ENCODE measurements at regions not wholly inside any gene's neighbourhood (a gene's known extent, or its start where the extent isn't known, plus 50 kb on each side); places are given as distances from the start of the nearest gene placed in this dataset.
"Not testable (repeated sequence)": the region's sequence is repeated elsewhere in the genome, so short reads cannot be mapped to it uniquely, and the experiment has no call there.

DNA sequence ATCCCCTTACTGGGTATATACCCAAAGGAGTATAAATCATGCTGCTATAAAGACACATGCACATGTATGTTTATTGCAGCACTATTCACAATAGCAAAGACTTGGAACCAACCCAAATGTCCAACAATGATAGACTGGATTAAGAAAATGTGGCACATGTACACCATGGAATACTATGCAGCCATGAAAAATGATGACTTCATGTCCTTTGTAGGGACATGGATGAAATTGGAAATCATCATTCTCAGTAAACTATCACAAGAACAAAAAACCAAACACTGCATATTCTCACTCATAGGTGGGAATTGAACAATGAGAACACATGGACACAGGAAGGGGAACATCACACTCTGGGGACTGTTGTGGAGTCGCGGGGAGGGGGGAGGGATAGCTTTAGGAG lies 161.7 kb upstream of the PHACTR1 start:
- DNase-seq: not testable (repeated sequence)

DNA sequence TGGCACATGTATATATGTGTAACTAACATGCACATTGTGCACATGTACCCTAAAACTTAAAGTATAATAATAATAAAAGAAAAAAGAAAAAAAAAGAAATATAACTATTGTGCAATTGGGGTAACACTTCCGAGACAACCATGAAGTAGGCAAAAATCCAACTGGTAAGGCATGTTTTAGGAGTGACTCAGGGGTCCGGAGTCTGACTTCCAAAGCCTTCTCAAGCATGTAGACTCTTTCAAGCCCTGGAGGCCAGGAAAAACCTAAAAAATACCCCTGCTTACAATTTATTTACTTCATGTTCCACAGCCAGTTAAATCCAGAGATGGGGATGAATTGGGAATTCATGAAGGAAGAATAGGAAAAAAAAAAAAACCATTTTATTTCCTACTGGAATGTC lies 161.3 kb upstream of the PHACTR1 start:
- no peak for DNase-seq

DNA sequence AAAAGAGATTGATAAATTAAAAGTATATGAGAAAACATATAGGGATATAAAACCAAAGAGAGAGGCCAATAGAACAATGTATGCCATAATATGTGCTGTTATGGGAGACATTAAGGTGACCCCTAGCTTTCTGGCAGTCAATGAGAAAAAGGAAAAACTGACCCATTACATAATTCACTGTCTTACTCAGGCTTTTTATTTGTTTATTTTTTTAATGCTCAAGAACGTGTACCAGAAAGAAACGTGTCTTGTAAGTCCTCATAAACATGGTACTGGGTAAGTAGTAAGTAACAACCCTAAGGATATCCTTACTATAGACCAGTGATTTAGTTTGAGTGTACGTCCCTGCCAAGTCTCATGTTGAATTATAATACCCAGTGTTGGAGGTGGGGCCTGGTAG lies 160.8 kb upstream of the PHACTR1 start:
- no peak for DNase-seq

DNA sequence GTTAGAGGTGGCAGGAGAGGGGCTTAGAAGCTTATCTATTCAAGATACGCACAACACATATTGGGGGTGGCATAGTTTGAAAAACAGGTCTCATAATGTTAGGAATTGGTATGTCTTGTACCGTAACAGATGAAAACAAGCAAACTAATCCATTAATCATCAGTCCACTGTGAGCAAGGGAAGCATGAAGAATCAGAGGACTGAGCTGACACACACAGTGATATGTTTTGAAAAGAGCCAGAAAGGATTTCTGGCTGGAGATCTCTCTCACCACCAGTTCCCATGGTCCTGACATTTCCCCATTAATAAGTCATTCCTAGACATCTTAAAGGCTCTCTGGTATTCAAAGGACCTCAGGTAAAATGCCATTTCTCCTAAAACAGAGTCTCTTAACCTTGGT lies 158.8 kb upstream of the PHACTR1 start:
- DNase-seq: no peak

DNA sequence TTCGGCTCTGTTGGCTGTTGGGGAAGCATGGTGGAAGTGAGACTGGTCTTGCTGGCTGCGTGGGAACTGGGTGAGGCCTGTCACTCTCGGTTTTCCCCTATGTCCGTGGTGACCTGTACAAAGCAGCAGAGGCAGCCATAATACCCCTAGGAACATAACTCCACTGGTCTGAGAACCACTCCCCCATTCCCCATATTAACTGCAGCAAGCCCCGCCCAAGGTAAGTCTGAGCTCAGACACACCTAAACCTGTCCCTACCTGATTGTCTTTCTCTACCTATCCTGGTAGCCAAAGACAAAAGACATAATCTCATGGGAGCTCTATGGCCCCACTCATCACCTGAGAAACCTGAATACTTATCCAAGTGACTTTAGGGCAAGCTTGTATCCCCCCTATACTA lies 156.3 kb upstream of the PHACTR1 start:
- no peak for DNase-seq

DNA sequence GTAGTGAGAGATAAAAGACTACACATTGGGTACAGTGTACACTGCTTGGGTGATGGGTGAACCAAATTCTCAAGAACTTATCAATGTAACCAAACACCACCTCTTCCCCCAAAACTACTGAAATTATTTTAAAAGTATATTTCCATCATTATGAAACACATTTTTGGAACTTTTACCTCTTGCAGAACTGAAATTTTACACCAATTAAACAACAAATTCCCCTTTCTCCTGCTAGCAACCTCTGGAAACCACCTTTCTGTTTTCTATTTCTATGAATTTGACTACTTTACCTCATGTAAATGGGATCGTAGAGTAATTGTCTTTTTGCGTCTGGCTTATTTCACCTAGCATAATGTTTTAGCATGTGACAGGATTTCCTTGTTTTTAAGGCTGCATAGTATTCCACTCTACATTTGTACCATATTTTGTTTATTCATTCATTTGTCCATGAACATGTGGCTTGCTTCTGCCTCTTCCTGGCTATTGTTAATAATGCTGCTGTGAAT lies 149.9 kb upstream of the PHACTR1 start:
- DNase-seq: no peak

DNA sequence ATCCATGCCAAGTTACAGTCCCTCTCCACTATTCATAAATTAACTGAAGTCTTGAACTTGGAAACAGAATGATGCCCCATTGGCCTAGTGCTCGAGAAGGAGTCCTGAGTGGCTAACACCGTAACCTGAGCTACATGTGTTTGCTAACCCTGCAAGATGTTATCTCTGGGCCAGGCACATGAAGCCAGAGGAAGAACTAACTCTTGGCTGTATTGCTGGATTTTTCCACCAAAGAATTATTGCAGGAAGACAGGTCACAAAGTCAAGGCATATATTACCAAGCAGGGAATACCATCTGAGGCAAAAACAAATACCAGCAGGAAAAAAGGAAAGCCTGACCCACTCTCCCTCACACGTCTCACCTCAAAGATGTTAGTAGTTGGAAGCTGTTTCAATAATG lies 148.9 kb upstream of the PHACTR1 start:
- DNase-seq: no peak

DNA sequence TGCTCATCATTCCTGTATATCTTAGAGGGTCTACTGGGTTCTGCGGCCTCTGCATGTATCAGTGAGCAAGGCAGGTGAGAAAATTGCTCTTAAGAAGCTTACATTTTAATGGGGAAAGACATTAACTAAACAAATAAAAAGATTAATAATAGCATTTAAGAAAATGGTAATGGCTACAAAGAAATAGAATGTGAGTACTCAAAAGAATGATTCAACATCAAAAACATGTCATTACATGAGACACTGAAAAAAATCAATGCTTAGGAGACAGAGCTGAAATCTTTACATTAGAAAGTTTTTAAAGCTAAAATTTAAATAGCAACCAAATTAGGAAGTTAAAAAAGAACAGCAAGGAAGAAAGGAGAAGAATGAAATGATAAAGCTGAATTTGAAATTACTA lies 146.9 kb upstream of the PHACTR1 start:
- no peak for DNase-seq

DNA sequence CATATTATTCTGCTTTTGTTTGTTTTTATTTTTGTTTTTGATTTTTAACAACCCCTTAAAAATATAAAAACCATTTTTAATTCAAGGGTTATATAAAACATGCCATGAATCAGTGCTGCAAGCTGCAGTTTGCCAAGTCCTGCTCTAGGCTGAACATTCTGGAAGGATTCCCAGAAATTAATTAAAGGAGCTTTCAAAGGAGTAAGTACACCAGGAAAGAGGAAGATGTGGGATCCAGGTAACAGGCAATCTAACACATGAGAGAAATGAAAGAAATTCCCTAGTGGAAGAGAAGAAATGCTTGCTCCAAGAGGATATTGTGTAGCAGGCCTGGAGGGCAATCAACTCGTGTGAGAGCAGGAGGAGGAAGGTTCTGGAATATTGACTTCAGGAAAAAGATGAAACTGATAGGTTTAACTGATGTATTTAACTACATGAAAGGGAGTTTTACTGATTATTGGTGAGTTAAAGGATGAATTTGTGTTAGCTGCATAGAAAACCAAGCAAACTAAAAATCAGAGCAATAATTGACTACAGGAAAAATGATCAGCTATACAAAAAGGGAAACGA lies 146.0 kb upstream of the PHACTR1 start:
- DNase-seq: no peak

DNA sequence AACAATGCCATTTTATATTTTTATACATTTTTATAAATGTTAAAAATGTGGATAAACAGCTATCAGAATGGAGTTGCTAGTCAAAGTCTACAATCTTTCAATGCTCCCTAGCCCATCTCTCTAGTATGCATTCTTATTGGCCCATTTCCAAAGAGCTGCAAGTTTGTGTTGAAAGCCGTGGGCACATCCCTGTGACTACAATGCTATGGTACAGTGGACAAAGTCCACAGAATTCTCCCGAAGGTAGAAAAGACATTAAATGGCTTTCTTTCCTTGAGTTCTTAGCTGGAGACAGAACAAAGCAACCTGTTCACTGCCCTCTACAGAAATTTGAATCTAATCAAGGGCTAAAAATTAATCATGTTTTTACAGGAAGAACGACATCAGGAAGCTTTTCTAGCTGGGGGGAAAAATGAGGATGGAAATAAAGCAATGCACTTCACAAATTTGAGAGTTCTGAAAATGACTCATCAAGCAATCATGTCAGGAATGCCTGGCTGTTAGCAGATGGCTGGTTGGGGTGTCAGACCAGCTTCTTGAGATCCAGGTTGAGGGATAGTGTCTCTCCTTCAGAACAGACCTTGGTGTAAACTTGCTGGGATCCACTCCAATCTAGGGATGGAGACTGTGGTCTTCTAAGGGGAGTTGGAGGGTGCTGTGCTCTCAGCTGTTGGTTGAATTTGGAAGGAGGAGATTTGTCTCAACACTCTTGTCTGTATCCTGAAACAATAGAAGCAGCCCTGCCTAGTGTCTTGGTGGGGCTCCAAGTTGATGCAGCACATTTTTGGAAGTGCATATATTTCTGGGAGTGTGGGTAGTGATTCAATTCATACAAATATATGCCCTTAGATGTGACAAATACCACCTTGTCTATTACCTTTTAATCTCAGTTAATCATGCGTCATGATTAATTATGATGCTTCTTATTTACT lies 143.4 kb upstream of the PHACTR1 start:
- DNase-seq: no peak

DNA sequence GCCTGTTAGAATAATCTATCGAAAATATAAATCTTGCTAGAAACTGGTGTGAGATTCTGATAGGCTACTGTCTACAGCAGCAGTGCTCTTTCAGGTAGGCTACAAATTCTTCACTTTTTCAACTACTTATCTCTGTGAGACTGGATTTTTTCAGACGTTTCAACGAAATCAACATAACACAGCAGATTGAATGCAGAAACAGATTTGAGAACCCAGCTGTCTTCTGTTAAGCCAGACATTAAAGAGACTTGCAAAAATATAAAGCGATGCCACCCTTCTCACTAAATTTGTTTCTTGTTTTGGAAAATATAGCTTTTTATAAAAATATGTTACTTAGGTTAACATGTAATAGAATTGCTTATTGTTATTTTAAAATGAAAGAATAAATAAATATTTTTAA lies 140.6 kb upstream of the PHACTR1 start:
- DNase-seq: no peak

DNA sequence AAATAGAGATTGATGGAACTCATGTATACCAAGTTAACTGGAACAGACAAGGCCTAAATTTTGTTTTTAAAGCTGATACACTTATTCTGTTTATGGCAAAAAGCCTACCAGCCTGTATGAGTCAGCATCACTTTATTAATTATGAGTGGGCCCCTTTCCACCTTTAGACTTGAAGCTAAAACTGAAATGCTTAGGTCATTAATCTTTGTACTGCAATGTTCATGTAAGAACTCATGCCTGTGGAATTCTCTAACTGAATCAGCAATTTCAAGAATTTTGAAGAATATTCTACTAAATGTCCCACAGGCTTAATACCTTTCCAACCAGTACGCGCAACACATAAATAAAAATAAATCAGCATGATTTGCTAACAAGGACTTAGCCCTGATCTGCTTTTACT lies 140.2 kb upstream of the PHACTR1 start:
- DNase-seq: no peak

DNA sequence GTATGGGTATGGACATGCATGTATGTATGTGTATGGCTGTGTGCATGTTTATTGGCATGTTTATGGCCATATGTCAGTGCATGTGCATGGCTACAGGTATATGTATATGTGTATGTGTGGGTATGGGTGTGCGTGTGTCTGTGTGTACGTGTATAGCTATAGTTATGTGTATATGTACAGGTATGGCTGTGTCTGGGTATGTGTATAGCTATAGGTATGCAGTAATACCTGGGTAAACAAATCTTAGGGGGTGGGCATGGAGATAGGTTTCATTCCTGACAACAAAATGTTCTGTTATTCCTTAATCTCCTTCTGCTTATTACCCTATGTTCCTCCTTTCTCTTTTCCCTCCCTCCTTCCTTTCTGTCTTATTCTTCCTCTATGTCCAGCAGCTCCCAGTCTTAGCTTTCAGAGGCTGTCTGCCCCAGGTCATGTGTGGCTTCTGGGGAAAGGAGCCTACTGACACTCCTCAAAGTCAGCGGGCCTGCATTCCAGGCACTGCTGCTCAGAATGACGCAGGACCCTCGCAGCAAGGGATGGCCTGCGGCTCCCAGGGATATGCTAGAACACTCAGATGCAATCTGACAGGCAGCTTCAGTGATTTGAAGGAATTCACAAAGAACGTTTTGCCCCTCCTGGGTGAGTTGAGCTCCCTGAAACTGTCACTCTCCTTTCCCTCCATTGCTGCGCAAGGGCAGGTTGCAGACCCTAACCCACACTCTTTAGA lies 139.3 kb upstream of the PHACTR1 start:
- DNase-seq: no peak

DNA sequence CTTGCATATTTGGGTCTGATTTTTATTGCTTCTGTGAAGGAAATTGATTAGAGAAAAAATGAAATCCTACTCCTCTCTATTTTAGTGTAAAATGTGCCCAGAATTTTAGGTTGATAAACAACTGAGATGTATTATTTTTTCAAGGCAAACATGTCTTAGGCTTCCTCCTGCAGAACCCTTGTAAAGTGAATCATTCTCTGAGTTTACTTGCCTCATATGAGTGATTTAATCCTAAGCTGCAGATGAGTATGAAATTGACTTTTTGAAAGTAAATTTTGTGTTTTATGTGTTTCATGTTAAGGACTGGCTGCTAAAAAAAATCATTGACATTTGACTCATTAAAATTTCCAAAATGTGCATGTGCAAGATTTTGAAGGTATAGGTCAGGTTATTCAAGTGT lies 138.5 kb upstream of the PHACTR1 start:
- no peak for DNase-seq

DNA sequence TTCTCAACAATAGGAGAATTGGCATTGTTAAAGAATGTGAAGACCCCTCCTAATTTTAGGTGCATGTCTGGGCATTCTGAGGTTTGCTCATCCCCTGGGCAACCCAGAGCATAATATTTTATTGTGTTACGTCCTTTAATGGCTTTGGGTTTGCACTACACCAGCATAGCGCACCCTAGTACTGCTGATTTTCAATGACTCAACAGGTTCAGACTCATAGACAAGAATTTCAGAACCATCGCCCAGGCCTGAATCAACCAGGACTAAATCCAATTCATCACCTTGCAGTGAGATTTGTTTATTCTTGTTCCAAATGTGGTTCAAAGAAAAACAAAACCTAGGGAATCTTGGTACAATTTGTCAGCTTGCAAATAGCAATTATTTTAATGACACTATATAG lies 137.8 kb upstream of the PHACTR1 start:
- no peak for DNase-seq

DNA sequence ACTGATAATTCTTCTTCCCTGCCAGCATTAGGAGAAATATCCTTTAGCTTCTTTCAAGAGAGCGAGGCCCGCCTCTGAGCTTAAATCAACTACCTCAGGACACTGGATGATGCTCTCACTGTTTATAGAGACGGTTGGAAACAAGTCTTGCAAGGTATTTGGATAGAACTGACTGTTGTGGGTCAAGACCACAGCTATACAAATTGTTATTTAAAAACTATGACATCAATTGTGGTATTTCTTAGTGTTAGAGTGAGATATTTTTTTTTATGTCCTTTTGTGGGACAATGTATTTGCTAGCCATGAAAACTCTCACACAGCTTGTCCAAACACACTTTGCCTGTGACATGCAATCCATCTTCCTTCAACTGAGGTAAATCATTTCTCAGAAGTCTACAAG lies 136.3 kb upstream of the PHACTR1 start:
- no peak for DNase-seq

DNA sequence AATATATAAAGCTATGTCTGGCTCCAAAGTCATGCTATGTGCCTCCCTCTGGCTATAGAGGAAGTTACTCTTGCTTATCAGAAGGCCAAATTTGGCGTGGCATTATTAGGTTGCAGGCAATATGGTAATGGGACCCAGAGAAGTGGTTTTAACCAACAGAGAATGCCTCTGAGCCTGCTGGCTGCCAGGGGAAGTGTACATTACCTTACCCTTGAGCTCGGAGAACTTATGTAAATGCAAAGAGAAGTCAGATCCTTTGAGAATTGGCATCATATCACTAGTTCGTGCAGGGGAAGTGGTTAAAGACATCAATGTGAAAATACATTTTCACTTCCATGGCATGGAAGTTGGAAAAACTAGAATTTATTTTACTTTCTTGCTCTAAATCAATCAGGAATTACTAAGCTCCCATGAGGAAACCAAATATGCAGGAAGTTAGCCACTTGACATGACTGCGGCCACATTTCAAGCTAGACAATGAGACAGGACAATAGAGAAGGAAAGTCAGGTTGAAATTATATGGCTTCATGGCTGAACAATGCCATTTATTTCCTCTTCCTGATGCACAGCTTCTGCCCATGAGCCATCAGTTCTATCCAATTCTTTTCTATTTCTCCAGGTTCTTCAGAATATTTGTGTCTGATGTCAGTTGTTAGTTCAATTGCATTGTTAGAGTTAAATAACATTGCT lies 134.0 kb upstream of the PHACTR1 start:
- DNase-seq: no peak

DNA sequence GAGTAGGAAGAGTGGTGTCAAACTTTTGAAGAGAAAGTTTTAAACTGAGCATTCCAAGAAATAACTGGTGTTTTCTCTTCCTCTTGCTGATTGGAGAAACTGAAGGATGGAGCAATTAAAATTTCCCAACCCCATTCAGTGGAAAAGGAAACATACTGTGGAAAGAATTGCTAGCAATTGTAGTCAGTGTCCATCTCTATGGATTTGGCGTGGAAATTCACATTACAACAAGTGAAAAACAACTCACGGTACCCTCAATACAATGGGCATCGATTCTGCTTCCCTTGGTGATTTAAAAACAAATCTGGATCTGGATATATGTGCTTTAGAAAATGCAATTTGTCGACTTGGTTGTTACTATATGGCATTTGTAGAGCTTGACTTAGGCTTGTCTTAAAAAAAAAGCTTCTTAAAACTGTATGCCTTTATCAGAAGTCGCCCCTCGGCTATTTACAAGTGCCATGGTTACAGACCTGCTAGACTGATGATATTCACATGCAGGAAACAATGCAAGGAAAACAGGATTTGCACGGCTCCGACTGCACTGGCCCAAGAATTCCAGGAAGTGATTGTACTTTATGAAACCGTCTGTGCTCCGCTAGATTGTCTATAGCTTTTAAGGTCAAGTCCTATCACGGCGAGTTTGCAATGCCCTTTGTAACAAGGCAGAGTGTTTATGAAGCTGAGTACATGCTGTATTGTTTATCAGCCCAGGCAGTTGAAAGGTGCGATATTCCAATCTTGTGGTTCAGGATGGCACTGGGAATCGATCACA lies 131.7 kb upstream of the PHACTR1 start:
- no peak for DNase-seq

DNA sequence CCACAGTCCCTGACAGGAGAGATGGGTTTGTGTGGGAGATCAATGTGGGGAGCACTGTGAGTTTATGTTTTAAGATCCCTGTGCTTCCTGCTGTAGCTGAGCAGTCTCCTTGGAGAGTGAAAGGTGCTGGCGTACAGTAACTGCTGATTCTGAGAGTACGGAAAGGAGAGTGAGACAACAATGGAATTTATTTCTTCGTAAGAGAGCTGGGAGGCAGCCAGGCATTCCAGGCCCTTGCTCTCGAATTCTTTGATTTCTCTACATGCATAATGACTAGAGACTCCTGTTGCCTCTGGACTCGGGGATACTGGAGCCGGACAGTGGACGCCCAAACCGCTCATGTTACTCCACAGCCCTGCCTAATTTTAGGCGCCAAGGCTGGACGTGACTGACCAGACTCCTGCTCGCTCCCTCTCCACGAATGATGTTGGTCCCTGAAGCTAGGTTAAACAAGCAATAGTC lies 131.0 kb upstream of the PHACTR1 start:
- DNase-seq: no peak

DNA sequence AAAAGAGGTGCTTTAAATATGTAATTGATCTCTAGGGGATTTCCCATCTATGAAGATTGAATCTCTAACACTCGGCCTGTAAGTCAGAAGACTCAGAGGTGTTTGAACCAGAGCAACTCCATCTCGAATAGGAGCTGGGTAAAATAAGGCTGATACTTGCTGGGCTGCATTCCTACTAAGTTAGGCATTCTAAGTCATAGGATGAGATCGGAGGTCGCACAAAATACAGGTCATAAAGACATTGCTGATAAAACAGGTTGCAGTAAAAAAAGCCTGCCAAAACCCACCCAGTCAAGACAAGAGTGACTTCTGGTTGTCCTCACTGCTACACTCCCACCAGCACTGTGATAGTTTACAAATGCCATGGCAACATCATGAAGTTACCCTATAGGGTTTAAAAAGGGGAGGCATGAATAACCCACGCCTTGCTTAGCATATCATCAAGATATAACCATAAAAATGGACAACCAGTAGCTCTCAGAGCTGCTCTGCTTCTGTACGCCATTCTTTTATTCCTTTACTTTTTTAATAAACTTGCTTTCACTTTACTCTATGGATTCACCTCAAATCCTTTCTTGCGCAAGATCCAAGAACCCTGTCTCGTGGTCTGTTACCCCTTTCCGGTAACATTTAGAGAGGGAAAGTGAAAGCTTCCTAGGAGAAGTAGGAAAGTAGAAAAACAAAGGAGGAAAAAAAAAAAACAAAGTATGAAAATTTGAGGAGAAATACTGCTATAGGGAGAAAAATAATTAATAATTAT lies 129.7 kb upstream of the PHACTR1 start:
- no peak for DNase-seq

DNA sequence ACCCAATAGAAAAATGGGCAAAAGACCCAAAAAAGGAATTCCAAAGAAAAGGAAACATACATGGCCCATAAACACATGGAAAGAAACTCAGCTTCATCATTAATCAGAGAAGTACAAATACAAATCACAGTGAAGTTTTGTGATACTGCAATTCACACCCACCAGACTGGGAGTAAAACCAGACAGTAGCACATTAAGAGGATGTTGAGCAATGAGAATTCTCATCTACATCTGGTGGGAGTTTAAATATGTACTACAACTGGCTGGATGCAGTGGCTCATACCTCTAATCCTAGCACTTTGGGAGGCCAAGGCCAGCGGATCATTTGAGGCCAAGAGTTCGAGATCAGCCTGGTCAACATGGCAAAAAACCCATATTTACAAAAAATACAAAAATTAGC lies 125.7 kb upstream of the PHACTR1 start:
- DNase-seq: no peak

Measured in hindlimb muscle (tissue), 1 donor.